ENCODE measurements at regions not wholly inside any gene's neighbourhood (a gene's known extent, or its start where the extent isn't known, plus 50 kb on each side); places are given as distances from the start of the nearest gene placed in this dataset.

DNA sequence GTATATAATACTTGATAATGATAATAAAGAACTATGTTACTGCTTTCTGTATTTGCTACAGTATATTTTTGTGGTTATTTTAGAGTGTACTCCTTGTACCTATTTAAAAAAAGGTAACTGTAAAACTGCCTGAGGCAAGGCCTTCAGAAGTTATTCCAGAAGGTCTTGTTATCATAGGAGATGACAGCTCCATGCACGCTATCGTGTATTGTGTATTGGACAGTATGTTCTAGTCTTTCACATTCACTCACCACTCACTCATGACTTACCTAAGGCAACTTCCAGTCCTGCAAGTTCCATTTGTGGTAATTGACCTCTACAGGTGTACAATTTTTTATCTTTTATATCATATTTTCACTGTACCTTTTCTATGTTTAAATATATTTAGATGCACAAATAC lies 100.7 kb downstream of the ARL4A start:
- POLR2A ChIA-PET, result no interaction called here
- Histone ChIP-seq H3K27me3 (ENCODE audit: control insufficient read depth, insufficient read depth, low read length) (no peaks in the 10 kb centered on the region), H3K36me3 (ENCODE audit: control insufficient read depth, insufficient read depth, low read length) (no peaks in the 10 kb centered on the region), H3K4me3 (ENCODE audit: low read depth, low read length) (no peak overlapping the region)
- CTCF ChIA-PET, result no interaction called here
- TF ChIP-seq, protein P1, sequence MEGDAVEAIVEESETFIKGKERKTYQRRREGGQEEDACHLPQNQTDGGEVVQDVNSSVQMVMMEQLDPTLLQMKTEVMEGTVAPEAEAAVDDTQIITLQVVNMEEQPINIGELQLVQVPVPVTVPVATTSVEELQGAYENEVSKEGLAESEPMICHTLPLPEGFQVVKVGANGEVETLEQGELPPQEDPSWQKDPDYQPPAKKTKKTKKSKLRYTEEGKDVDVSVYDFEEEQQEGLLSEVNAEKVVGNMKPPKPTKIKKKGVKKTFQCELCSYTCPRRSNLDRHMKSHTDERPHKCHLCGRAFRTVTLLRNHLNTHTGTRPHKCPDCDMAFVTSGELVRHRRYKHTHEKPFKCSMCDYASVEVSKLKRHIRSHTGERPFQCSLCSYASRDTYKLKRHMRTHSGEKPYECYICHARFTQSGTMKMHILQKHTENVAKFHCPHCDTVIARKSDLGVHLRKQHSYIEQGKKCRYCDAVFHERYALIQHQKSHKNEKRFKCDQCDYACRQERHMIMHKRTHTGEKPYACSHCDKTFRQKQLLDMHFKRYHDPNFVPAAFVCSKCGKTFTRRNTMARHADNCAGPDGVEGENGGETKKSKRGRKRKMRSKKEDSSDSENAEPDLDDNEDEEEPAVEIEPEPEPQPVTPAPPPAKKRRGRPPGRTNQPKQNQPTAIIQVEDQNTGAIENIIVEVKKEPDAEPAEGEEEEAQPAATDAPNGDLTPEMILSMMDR (IDR thresholded peaks at IDR 0.05; ENCODE audit: insufficient read depth, low read depth, low read length), result no peak
- DNase-seq (ENCODE audit: low read depth), result no peak

DNA sequence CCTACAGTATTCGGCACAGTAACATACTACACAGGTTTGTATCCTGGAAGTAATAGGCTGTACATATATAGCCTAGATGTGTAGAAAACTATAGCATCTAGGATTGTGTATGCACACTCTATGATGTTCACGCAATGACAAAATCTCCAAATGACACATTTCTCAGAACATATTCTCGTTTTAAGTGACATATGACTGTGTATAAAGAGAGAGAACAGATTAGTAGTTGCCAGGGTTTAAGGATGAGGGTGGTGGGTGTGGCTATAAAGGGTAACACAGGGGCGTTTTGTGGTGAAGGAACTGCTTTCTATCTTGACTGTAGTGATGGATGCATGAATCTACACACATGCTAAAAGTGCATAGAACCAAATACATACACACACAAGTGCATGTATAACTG lies 101.2 kb downstream of the ARL4A start:
- H3K27me3 ChIP-seq (ENCODE audit: control insufficient read depth, insufficient read depth, low read length), result no peaks in the 10 kb centered on the region
- DNase-seq (ENCODE audit: low read depth), result no peak
- ChIA-PET CTCF (no interaction called here), POLR2A (no interaction called here)
- TF ChIP-seq, protein P1 (IDR thresholded peaks at IDR 0.05; ENCODE audit: insufficient read depth, low read depth, low read length), result no peak
- H3K4me3 ChIP-seq (ENCODE audit: low read depth, low read length), result no peak overlapping the region
- H3K36me3 ChIP-seq (ENCODE audit: control insufficient read depth, insufficient read depth, low read length), result no peaks in the 10 kb centered on the region

DNA sequence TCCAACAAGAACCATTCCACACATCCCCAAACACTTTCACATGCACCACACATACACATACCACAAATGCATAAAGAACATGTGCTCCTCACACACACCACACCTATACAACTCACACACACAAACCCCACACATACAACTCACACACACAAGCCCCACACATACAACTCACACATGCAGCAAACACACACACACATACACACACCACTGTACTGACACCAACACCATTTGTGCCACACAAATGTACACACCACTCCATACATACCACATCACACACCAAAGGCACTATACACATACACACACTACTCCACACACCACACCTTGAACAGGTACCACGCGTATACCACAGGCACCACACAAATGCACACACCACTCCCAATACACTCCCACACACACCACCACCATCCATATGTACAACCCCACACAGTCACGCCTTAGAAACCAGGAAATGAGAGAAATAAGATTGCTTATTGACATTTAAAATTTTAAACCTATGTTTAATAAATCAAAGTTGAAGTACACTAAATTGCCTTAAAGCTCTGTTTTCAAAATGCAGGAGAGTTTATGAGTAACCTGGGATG lies 107.4 kb downstream of the ARL4A start:
- TF ChIP-seq, protein P1 (IDR thresholded peaks at IDR 0.05; ENCODE audit: insufficient read depth, low read depth, low read length), result no peak
- CTCF ChIA-PET, result no interaction called here
- POLR2A ChIA-PET, result no interaction called here
- Histone ChIP-seq H3K27me3 (ENCODE audit: control insufficient read depth, insufficient read depth, low read length) (no peaks in the 10 kb centered on the region), H3K4me3 (ENCODE audit: low read depth, low read length) (no peak overlapping the region), H3K36me3 (ENCODE audit: control insufficient read depth, insufficient read depth, low read length) (no peaks in the 10 kb centered on the region)
- no peak for DNase-seq (ENCODE audit: low read depth)

DNA sequence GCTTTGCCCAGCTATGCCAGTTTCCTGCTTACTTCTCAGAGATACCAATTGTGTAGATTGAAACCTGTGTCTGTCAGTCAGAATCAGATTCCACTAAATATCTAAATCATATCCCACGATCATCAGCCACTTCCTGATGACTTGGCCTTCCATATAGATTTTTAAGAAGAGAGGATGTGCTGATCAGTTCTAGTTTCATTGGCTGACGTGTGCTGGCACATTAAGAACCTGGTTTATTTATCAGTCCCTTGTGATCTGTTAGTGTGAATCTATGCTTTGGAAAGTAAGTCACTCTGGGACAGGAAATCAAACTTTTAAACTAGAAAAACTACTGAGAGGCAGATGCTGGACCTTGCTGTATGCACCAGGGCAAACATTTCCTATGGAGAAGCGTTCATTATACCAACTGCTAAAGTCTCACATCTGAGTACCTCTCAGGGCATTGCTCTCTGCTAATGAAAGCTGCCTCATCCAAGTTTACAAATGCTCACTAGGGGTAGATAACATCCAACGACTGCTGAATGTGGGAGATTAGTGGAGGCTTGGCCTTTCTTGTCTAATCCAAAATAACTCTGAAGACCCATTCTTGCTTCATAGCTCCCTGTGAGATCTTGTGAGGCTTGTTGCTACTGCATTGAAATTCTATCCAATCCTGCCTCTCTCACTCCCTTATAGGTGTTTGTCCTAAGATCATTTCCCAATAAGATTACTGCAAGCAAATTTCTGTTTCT lies 109.1 kb downstream of the ARL4A start:
- Histone ChIP-seq H3K4me3 (ENCODE audit: low read depth, low read length) (no peak overlapping the region), H3K27me3 (ENCODE audit: control insufficient read depth, insufficient read depth, low read length) (no peaks in the 10 kb centered on the region), H3K36me3 (ENCODE audit: control insufficient read depth, insufficient read depth, low read length) (no peaks in the 10 kb centered on the region)
- TF ChIP-seq, protein P1 (IDR thresholded peaks at IDR 0.05; ENCODE audit: insufficient read depth, low read depth, low read length), result no peak
- POLR2A ChIA-PET, result no interaction called here
- no peak for DNase-seq (ENCODE audit: low read depth)
- CTCF ChIA-PET, result interaction anchor here (0.7 kb wide), 1 partner anchor 25 kb away, joined by 3 read pairs; no protein-coding TSS in a partner anchor

DNA sequence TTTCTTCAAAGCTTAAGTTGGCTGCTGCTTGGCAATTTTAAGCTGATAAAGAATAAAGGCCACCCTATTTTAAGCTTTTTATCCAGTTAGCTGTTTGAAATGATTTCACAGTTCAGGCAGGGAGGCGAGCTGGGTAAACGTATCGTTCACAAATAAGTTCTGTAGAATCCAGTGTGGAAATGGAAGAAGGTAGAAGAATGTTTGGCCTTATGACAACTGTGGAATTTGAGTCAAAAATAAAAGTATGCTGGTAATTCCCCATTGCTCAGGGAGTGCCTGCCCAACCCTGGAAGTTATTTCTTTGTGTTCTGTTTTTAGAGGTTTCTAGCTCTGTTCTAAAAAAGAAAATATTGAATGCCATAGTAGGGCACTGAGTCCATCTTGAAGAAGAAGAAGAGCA lies 113.1 kb downstream of the ARL4A start:
- DNase-seq (ENCODE audit: low read depth), result no peak
- ChIA-PET CTCF (no interaction called here), POLR2A (no interaction called here)

More for the DNA sequence above, 113.1 kb downstream of the ARL4A start:
- no peaks in the 10 kb centered on the region for H3K36me3 ChIP-seq (ENCODE audit: control insufficient read depth, insufficient read depth, low read length)
- H3K4me3 ChIP-seq (ENCODE audit: low read depth, low read length), result no peak overlapping the region
- H3K27me3 ChIP-seq (ENCODE audit: control insufficient read depth, insufficient read depth, low read length), result no peaks in the 10 kb centered on the region
- TF ChIP-seq, protein P1 (IDR thresholded peaks at IDR 0.05; ENCODE audit: insufficient read depth, low read depth, low read length), result no peak

Measured in BJ (cell line).